GM10248 (cell line): ENCODE measurements at regions not wholly inside any gene's neighbourhood (a gene's known extent, or its start where the extent isn't known, plus 50 kb on each side); places are given as distances from the start of the nearest gene placed in this dataset.

Experiments used
- CTCF ChIA-PET: fragments of 300-600 bp; sonication (Branson Sonifier 250); formaldehyde crosslinking; extraction: SDS; loops from one replicate; lab custom pipeline; 2021; ENCODE audit warnings: antibody characterized with exemption; lab: Yijun Ruan, JAX
- POLR2A ChIA-PET: fragments of 350-650 bp; sonication (Branson Sonifier 250); formaldehyde crosslinking; extraction: SDS; loops from one replicate; lab custom pipeline; 2020; ENCODE audit warnings: antibody characterized with exemption; lab: Yijun Ruan, JAX
- DNase-seq: peaks from one replicate; pipeline ENCODE4 v3.0.0; 2012; ENCODE audit errors: extremely low spot score
- CTCF ChIP-seq: IDR thresholded peaks from 2 replicates; pipeline ENCODE4 v1.5.1; 2012; ENCODE audit warnings: mild to moderate bottlenecking, low read depth; ENCODE audit errors: extremely low read depth, missing control alignments, control extremely low read depth

- POLR2A ChIA-PET = no interaction called here
- no peak for DNase-seq
- CTCF ChIA-PET = no interaction called here
- no peak for TF ChIP-seq CTCF
Measured at GRCh38 chr4:15373363-15373762, 54.5 kb upstream of the C1QTNF7 start.

GRCh38 chr4:15374656-15375055 lies 53.2 kb upstream of the C1QTNF7 start:
- ChIA-PET POLR2A (no interaction called here), CTCF (no interaction called here)
- no peak for TF ChIP-seq CTCF
- no peak for DNase-seq

- TF ChIP-seq CTCF = no peak
- no peak for DNase-seq
- ChIA-PET POLR2A (no interaction called here), CTCF (interaction anchor here (1.6 to 6.7 kb wide), 2 partner anchors 11 to 21 kb away, joined by 4 to 31 read pairs; no protein-coding TSS in a partner anchor)
Measured at GRCh38 chr4:15375667-15376066, 52.2 kb upstream of the C1QTNF7 start.

- TF ChIP-seq CTCF = no peak
- ChIA-PET POLR2A (no interaction called here), CTCF (interaction anchor here (1.6 to 6.7 kb wide), 2 partner anchors 10 to 20 kb away, joined by 4 to 31 read pairs; no protein-coding TSS in a partner anchor)
- no peak for DNase-seq
Measured at GRCh38 chr4:15376145-15376544, 51.7 kb upstream of the C1QTNF7 start.

GRCh38 chr4:15376594-15376993 lies 51.2 kb upstream of the C1QTNF7 start:
- ChIA-PET POLR2A (no interaction called here), CTCF (interaction anchor here (1.6 to 6.7 kb wide), 2 partner anchors 10 to 20 kb away, joined by 4 to 31 read pairs; no protein-coding TSS in a partner anchor)
- no peak for DNase-seq
- TF ChIP-seq CTCF = no peak
